ENCODE measurements at regions not wholly inside any gene's neighbourhood (a gene's known extent, or its start where the extent isn't known, plus 50 kb on each side); places are given as distances from the start of the nearest gene placed in this dataset.

DNA sequence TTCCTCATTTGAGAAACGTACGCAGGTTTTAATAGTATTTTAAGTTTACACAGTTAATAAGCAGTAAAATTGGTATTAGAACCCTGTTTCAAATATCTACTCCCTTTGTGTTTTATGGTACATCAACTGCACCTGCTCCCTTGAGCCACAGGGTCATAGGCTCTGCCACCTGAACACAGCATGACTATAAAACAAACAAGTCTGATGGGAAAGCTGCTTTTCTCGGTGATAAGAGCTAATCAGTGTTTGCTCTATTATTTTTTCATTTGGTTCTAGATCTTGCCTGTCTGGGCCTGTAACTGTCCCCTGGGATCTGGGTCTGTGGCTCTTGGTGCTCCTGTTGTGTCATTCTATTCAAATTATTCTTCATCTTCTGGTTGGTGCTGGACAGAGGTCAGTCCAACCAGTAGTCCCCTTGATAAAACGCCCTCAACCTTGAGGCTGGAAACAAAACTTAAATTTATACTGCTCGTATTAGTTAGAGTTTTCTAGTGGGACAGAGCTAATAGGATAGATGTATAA is 314.8 kb upstream of the LRP1B start:
- TF ChIP-seq EZH2 (IDR thresholded peaks at IDR 0.05; ENCODE audit: borderline replicate concordance, insufficient read depth, low read depth, low read length, poor library complexity, severe bottlenecking): no peak
- TF ChIP-seq, protein P1, sequence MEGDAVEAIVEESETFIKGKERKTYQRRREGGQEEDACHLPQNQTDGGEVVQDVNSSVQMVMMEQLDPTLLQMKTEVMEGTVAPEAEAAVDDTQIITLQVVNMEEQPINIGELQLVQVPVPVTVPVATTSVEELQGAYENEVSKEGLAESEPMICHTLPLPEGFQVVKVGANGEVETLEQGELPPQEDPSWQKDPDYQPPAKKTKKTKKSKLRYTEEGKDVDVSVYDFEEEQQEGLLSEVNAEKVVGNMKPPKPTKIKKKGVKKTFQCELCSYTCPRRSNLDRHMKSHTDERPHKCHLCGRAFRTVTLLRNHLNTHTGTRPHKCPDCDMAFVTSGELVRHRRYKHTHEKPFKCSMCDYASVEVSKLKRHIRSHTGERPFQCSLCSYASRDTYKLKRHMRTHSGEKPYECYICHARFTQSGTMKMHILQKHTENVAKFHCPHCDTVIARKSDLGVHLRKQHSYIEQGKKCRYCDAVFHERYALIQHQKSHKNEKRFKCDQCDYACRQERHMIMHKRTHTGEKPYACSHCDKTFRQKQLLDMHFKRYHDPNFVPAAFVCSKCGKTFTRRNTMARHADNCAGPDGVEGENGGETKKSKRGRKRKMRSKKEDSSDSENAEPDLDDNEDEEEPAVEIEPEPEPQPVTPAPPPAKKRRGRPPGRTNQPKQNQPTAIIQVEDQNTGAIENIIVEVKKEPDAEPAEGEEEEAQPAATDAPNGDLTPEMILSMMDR (IDR thresholded peaks at IDR 0.05): no peak

All from B cell (primary cell).